NT2/D1 (cell line): ENCODE measurements at regions not wholly inside any gene's neighbourhood (a gene's known extent, or its start where the extent isn't known, plus 50 kb on each side); places are given as distances from the start of the nearest gene placed in this dataset.

Source experiments
- SUZ12 ChIP-seq: IDR thresholded peaks from 2 replicates; pipeline ENCODE4 v1.6.1; 2011; ENCODE audit not compliant: insufficient read length, insufficient read depth; ENCODE audit errors: extremely low read depth
- YY1 ChIP-seq: IDR thresholded peaks from 2 replicates; pipeline ENCODE4 v1.6.1; 2011; ENCODE audit not compliant: insufficient read length, insufficient read depth
- ZNF274 ChIP-seq: IDR thresholded peaks from 2 replicates; pipeline ENCODE4 v1.6.1; 2011; ENCODE audit warnings: mild to moderate bottlenecking, low read depth, low read length

DNA sequence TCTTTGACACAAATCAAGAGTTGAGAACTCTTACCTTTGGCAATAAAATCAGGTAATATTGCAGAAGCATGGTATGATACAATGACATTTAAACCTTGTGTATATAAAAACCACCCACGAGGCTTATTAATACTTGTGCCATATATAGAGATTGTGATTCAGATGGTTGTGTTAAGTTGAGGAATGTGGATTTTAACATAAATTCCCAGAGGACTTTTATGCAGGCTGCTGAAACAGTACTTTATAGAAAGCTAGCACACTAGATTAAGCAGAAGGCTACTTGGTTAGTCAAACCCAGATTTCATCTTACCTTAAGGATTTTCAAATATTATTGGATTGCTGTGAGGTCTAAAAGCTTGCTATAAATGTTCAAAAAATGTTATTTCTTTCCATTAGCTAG is 325.7 kb upstream of the PCDH10 start:
- no peak for TF ChIP-seq ZNF274
- TF ChIP-seq SUZ12: no peak
- no peak for TF ChIP-seq YY1
